GM19239 (cell line): ENCODE measurements at regions not wholly inside any gene's neighbourhood (a gene's known extent, or its start where the extent isn't known, plus 50 kb on each side); places are given as distances from the start of the nearest gene placed in this dataset.

ENCODE experiments used
- DNase-seq: peaks from one replicate; pipeline ENCODE4 v3.0.0; 2011; ENCODE audit warnings: low spot score; ENCODE audit not compliant: insufficient read length
- FAIRE-seq: peaks from 2 replicates; lab custom pipeline; 2011; peaks lifted over from hg19 to GRCh38; lab: Jason Lieb, UNC

- DNase-seq (no peak), FAIRE-seq (no peak)
These were observed 440.4 kb downstream of the COG6 start for GRCh38 chr13:40095695-40096356.

GRCh38 chr13:40096357-40096901 is 441.0 kb downstream of the COG6 start:
- DNase-seq (no peak), FAIRE-seq (no peak)

- DNase-seq (no peak), FAIRE-seq (no peak)
These were observed 442.8 kb downstream of the COG6 start for GRCh38 chr13:40098246-40098645.

- peak; percentile 91 for FAIRE-seq
These were observed 446.4 kb downstream of the COG6 start for GRCh38 chr13:40101708-40102359.

GRCh38 chr13:40102360-40102727 is 446.9 kb downstream of the COG6 start:
- FAIRE-seq (no peak), DNase-seq (no peak)

More at GRCh38 chr13:40101708-40102359, 446.4 kb downstream of the COG6 start:
- no peak for DNase-seq

- DNase-seq (no peak), FAIRE-seq (no peak)
These were observed 447.4 kb downstream of the COG6 start for GRCh38 chr13:40102854-40103253.

- FAIRE-seq (no peak), DNase-seq (no peak)
These were observed 448.4 kb downstream of the COG6 start for GRCh38 chr13:40103864-40104263.

GRCh38 chr13:40105231-40105630 is 449.8 kb downstream of the COG6 start:
- FAIRE-seq (no peak), DNase-seq (no peak)

GRCh38 chr13:40109351-40109844 is 453.9 kb downstream of the COG6 start:
- DNase-seq (no peak), FAIRE-seq (no peak)

- DNase-seq, result no peak
- FAIRE-seq, result no peak
These were observed 458.3 kb downstream of the COG6 start for GRCh38 chr13:40113643-40114304.

GRCh38 chr13:40114305-40114896 is 458.9 kb downstream of the COG6 start:
- no peak for FAIRE-seq
- DNase-seq, result no peak

- DNase-seq, result no peak
- FAIRE-seq, result no peak
These were observed 460.0 kb downstream of the COG6 start for GRCh38 chr13:40115426-40115825.

- peak; percentile 19 for DNase-seq
- peak; percentile 86 for FAIRE-seq
These were observed 460.5 kb downstream of the COG6 start for GRCh38 chr13:40116008-40116407.

GRCh38 chr13:40118337-40118736 is 462.9 kb downstream of the COG6 start:
- FAIRE-seq (no peak), DNase-seq (no peak)

- DNase-seq (no peak), FAIRE-seq (no peak)
These were observed 464.4 kb downstream of the COG6 start for GRCh38 chr13:40119852-40120251.

- FAIRE-seq, result no peak
- no peak for DNase-seq
These were observed 464.8 kb downstream of the COG6 start for GRCh38 chr13:40120288-40120687.

- FAIRE-seq (no peak), DNase-seq (no peak)
These were observed 465.3 kb downstream of the COG6 start for GRCh38 chr13:40120781-40121180.

- no peak for DNase-seq
- FAIRE-seq, result no peak
These were observed 466.3 kb downstream of the COG6 start for GRCh38 chr13:40121722-40122121.

GRCh38 chr13:40123962-40124632 is 468.6 kb downstream of the COG6 start:
- no peak for FAIRE-seq
- DNase-seq, result no peak

GRCh38 chr13:40124633-40125015 is 469.2 kb downstream of the COG6 start:
- no peak for FAIRE-seq

More at GRCh38 chr13:40124633-40125015, 469.2 kb downstream of the COG6 start:
- no peak for DNase-seq
